ENCODE measurements at regions not wholly inside any gene's neighbourhood (a gene's known extent, or its start where the extent isn't known, plus 50 kb on each side); places are given as distances from the start of the nearest gene placed in this dataset.

DNA sequence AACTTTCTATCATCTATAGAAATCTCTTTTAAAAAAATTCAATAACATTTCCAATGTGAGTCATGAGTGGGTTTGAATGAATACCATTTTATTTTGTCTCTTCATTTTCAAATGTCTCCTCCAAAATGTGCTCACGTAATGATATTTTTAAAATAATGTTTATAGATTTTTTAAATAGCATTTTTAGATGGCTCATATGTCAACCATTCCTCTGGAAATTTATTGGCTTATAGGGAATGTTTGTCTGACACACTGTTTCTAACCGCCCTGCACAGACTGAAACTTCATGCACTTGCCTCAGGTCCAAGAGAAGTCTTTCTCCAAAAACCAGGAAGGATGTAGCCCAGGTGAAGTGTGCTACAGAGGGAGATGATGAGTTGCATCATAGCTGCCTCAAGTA lies 88.8 kb upstream of the PLEKHG7 start:
- no peak for DNase-seq

DNA sequence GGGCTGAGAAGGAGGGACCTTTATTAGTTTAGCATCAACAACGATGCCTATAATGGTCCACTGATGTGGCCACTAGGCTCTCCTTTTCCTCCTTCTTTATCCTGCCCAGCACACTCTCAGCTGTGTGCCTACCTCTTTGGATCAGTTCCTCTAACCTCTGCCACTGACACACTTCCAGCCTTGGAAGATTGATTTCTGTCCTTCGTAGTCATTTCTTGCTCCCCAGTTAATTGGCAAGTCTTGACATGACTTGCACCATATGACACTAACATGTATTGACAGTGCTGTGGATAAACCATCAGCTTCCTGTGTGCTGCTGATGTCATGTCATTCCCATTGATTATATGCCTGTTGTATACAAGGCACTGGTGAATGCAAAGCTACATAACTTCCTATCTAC lies 90.2 kb upstream of the PLEKHG7 start:
- DNase-seq = no peak

GRCh38 chr12:92608151-92609091 lies 94.4 kb upstream of the PLEKHG7 start:
- DNase-seq = peak; percentile 25

GRCh38 chr12:92606956-92607355 lies 95.8 kb upstream of the PLEKHG7 start:
- no peak for DNase-seq

DNA sequence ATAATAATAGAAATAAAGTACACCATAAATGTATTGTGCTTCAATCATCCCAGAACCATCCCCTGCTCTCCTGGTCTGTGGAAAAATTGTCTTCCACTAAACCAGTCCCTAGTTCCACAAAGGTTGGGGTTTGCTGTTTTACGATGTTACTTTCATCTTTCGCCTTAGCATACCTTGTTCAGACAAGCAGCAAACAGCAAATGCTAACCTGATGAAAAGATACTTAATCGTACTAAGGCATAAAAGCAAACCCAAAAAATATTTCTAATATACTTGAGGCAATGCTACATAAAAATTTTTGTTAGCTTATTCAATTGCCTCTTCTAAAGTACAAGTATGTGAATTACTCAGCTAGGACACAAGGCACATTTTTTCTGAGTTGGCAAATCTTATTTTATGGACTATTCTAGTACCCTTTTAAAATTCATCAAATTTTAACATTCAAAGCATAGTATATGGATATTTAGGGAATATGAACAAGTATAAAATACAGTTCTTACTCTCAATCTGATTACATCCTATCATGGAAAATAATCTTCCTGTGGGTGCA lies 97.1 kb upstream of the PLEKHG7 start:
- no peak for DNase-seq

GRCh38 chr12:92604786-92605185 lies 98.0 kb upstream of the PLEKHG7 start:
- DNase-seq = no peak

DNA sequence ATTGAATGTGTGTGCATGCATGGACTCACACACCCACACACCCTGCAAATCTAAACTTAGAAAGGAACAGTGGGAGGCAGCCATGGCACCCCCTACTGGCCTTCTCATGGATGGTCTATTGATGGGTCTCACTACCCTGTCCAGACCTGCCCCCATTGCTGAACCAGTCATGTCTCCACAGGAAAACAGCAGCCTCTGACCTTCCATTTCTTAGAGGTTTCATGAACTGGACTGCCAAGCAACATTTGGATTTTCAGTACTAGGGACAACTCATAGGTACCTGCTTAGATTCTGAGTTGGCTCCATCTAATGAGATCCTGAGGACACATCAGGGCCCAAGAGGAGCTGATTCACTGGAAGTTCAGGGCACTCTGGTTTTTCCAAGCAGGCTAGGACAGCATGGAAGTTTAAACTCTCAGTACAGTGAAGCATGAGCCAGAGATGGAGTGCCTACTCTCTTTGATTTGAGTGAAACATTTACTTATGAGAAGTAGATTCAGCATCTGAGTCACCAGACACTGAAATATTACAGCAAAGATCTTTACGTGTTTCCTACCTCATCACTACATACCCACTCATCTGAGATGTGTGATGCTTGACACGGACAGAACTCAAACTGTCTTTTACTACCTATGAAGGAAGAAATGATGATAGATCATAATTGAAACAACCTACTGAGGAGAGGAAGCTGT lies 98.9 kb upstream of the PLEKHG7 start:
- DNase-seq = no peak

DNA sequence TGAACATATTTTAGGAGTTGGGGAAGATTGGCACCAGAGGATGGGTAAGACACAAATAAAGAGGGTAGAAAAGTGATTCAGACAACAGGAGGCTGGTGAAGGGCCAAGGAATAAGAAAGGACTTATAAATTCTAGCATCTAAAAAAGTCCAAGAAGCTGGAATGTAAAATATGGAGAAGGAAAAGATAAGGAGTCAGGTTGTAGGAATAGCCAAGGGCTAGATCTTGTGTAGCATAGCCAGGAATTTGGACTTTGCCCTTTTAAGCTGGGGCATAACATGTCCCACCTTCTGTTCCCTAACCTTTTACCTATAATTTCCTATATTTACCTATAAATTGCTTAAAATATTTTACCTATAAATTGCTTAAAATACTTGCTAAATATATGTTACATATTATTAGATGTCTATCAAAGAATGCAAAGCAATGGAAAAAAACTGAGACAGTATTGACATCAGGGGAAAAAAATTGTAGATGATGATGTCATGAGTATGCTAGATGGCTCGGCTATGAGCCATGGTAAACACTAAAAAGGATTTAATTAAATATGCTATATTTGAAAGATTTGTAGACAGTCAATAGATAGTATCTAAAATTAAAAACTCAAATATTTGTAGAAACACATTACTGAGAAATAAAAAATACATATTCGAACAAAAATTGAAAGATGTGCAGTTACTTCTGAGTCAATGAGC lies 99.7 kb upstream of the PLEKHG7 start:
- DNase-seq = no peak

DNA sequence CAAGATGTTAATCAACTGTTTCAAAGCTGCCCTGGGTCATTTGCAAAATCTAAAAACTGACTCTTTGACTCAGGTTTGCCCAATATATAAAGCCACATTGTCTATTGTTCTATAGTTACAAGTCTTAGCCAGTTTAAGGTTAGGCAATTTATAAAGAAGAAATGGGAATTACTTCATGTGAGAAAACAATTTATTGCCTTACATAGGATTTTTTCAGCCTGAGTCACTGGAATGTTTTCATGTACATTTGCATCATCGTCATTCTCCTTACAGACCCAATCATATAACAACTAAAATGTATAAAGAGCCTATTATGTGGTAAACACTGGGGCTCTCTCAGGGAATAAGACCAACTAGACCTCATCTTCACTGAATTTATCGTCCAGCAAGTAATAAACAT lies 100.3 kb upstream of the PLEKHG7 start:
- DNase-seq = no peak

DNA sequence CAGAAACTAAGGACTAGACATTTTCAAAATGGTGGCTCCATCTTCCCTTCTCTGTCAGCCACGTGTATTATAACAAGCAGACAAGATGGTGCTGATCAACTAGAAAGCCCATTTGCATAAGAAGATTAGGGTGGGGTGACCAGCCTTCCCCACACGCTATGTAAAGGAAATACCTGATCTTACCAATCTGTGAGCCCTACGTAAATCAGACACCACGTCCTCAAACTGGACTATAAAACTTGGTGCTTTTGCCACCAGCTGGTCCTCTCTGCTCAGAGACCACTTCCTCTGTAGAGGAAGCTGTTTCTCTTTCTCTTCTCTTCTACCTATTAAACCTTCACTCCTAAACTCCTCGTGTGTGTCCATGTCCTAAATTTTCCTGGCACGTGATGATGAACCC lies 101.1 kb upstream of the PLEKHG7 start:
- DNase-seq = no peak

DNA sequence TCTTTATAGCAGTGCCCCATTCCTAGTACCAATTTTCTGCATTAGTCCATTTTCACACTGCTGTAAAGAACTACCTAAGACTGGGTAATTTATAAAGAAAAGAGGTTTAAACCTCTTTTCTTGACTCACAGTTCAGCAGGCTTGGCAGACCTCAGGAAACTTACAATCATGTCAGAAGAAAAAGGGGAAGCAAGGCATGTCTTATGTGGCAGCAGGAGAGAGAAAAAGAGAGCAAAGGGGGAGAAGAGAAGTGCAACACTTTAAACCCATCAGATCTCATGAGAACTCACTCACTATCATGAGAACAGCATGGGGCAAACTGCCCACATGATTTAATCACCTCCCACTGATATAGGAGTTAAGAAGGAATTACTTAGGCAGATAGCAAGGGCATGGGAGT lies 101.6 kb upstream of the PLEKHG7 start:
- DNase-seq = no peak

DNA sequence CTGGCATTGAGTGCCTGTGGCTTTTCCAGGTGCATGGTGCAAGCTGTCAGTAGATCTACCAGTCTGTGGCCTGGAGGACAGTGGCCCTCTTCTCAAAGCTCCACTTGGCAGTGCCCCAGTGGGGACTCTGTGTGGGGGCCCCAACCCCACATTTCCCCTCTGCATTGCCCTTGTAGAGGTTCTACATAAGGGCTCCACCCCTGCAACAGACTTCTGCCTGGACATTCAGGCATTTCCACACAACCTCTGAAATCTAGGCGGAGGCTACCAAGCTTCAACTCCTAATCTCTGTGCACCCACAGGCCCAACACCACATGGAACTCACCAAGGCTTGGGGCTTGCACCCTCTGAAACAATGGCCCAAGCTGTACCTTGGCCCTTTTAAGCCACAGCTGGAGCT lies 102.7 kb upstream of the PLEKHG7 start:
- DNase-seq = no peak

GRCh38 chr12:92597997-92598396 lies 104.8 kb upstream of the PLEKHG7 start:
- DNase-seq = no peak

DNA sequence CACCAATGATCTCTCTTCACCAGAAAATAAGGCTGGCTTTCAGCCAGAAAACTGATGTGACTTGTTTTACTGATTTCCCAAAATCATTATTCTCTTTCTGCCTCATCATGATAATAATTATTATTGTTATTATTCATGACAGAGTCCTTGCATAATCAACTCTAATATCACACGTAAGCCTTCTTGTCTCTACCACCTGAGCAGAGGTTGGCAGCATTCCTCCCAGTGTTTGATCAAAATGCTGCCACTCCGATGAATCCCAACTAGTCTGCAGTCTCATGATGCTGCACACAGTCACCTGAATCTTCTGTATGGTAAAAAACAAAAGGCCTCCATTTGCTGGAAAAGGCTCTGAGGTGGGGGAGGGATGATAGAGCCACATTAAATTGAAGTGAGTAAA lies 105.7 kb upstream of the PLEKHG7 start:
- no peak for DNase-seq

- no peak for DNase-seq
Measured at GRCh38 chr12:92596383-92596782, 106.4 kb upstream of the PLEKHG7 start.

DNA sequence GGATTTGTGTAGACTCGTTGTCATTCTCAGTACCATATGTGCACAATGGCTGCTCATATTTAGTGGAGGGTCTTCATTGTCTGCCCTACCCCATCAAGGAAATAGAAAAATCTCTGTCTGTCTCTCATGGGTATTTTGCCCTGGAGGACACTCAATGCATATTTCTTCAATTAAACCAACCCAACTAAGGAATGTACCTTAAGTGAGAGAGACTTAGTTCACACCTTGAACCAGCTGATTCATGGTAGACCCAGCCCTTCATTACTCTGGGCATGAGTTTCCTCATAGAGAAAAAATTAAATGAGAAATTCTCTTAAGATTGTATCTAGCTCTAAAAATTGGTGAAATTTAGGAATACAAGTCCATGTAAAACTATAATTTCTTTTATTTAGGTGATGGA lies 107.1 kb upstream of the PLEKHG7 start:
- DNase-seq = no peak

- no peak for DNase-seq
Measured at GRCh38 chr12:92593734-92594402, 108.9 kb upstream of the PLEKHG7 start.

GRCh38 chr12:92585115-92585727 lies 117.6 kb upstream of the PLEKHG7 start:
- DNase-seq = no peak

DNA sequence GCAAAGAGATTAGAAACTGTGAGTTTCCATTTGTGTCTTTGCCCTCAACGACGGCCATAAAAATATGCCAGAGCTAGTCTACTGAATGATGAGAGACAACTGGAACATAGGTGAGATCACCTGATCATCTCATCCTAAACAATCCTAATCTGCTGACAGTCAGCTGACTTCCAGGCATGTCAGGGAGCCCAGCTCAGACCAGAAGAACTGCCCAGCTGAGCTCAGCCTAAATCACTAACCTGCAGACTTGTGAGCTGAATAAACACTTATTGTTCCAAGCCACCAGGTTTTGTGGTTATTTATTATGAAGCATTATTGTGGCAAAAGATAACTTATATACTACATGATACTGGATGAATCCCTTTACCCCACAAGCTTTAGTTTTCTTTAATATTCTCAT lies 118.9 kb upstream of the PLEKHG7 start:
- DNase-seq = no peak

- no peak for DNase-seq
Measured at GRCh38 chr12:92582893-92583292, 119.9 kb upstream of the PLEKHG7 start.

GRCh38 chr12:92582475-92582874 lies 120.3 kb upstream of the PLEKHG7 start:
- DNase-seq = no peak

- DNase-seq = no peak
Measured at GRCh38 chr12:92581604-92582003, 121.2 kb upstream of the PLEKHG7 start.

All from midbrain (tissue), 1 donor.